Ishikawa (cell line): ENCODE measurements at regions not wholly inside any gene's neighbourhood (a gene's known extent, or its start where the extent isn't known, plus 50 kb on each side); places are given as distances from the start of the nearest gene placed in this dataset.

Experiments used
- CEBPB ChIP-seq: IDR thresholded peaks from 2 replicates; pipeline ENCODE4 v1.6.1; 2012
- CREB1 ChIP-seq: IDR thresholded peaks from 2 replicates; pipeline ENCODE4 v1.6.1; 2012; ENCODE audit warnings: low read depth
- EGR1 ChIP-seq: IDR thresholded peaks from 2 replicates; pipeline ENCODE4 v1.6.1; 2012
- EP300 ChIP-seq: IDR thresholded peaks from 2 replicates; pipeline ENCODE4 v1.6.1; 2012; ENCODE audit warnings: borderline replicate concordance
- FOXM1 ChIP-seq: IDR thresholded peaks from 2 replicates; pipeline ENCODE4 v1.6.1; 2012; ENCODE audit warnings: low read depth, borderline replicate concordance
- NFIC ChIP-seq: IDR thresholded peaks from 2 replicates; pipeline ENCODE4 v1.6.1; 2012
- RAD21 ChIP-seq: IDR thresholded peaks from 2 replicates; pipeline ENCODE4 v1.6.1; 2012; ENCODE audit warnings: low read depth
- TAF1 ChIP-seq: IDR thresholded peaks from 2 replicates; pipeline ENCODE4 v1.6.1; 2012; ENCODE audit warnings: low read depth, mild to moderate bottlenecking
- TCF12 ChIP-seq: IDR thresholded peaks from 2 replicates; pipeline ENCODE4 v1.6.1; 2012; ENCODE audit warnings: low read depth
- TEAD4 ChIP-seq: IDR thresholded peaks from 2 replicates; pipeline ENCODE4 v1.6.1; 2012
- YY1 ChIP-seq: IDR thresholded peaks from 2 replicates; pipeline ENCODE4 v1.6.1; 2012; ENCODE audit warnings: low read depth
- ZBTB7A ChIP-seq: IDR thresholded peaks from 2 replicates; pipeline ENCODE4 v1.6.1; 2012; ENCODE audit warnings: low read depth
- TF ChIP-seq, protein P1 (sequence below): IDR thresholded peaks from 2 replicates; pipeline ENCODE4 v1.6.1; 2012
- TF ChIP-seq, protein P2 (sequence below): IDR thresholded peaks from 2 replicates; pipeline ENCODE4 v1.6.1; 2012; ENCODE audit warnings: low read depth, mild to moderate bottlenecking
- TF ChIP-seq, protein P3 (sequence below): IDR thresholded peaks from 2 replicates; pipeline ENCODE4 v1.6.1; 2012

DNA sequence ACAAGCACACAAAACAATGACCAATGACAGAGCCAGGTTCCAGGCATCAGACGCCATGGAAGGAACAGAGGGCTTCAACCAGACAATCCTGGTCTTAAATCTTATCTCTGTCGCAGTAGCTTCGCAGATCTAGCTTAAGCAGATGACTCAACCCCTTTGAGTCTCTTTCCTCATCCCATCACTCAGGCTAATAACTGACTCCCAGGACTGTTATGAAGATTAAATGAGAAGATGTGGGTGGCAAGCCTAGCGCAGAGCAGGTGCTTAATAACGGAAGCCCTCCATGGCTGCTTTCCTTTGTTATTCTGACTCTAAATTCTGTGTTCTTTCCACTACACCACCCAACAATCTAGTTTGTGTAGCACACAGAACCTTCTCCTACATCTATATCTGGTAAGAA is 110.9 kb downstream of the SLC24A2 start:
- no peak for TF ChIP-seq TEAD4
- TF ChIP-seq CEBPB: no peak
- TF ChIP-seq ZBTB7A: no peak
- TF ChIP-seq TAF1: no peak

DNA sequence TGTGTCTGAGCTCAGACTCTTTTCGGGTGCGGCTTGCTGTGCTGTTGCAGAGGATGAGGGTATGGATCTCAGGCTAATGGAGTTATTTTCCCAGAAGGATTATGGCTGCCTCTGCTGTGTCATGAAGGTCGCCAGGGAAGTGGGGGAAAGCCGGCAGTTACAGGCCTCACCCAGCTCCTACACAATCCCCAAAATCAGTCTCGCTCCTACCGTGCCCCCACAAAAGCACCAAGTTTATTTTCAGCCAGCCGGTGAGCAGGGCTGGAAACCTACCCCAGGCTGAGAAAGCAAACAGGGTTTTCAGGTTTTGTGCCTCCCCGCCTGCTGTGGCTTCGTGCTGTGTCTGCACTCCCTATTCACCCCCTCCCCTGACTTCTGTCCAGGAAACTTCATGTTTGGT is 113.3 kb downstream of the SLC24A2 start:
- no peak for TF ChIP-seq TCF12
- TF ChIP-seq YY1: no peak
- TF ChIP-seq CEBPB: no peak
- no peak for TF ChIP-seq NFIC
- no peak for TF ChIP-seq TEAD4
- TF ChIP-seq EGR1: no peak
- TF ChIP-seq, protein P1, sequence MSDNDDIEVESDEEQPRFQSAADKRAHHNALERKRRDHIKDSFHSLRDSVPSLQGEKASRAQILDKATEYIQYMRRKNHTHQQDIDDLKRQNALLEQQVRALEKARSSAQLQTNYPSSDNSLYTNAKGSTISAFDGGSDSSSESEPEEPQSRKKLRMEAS: no peak
- TF ChIP-seq, protein P2, sequence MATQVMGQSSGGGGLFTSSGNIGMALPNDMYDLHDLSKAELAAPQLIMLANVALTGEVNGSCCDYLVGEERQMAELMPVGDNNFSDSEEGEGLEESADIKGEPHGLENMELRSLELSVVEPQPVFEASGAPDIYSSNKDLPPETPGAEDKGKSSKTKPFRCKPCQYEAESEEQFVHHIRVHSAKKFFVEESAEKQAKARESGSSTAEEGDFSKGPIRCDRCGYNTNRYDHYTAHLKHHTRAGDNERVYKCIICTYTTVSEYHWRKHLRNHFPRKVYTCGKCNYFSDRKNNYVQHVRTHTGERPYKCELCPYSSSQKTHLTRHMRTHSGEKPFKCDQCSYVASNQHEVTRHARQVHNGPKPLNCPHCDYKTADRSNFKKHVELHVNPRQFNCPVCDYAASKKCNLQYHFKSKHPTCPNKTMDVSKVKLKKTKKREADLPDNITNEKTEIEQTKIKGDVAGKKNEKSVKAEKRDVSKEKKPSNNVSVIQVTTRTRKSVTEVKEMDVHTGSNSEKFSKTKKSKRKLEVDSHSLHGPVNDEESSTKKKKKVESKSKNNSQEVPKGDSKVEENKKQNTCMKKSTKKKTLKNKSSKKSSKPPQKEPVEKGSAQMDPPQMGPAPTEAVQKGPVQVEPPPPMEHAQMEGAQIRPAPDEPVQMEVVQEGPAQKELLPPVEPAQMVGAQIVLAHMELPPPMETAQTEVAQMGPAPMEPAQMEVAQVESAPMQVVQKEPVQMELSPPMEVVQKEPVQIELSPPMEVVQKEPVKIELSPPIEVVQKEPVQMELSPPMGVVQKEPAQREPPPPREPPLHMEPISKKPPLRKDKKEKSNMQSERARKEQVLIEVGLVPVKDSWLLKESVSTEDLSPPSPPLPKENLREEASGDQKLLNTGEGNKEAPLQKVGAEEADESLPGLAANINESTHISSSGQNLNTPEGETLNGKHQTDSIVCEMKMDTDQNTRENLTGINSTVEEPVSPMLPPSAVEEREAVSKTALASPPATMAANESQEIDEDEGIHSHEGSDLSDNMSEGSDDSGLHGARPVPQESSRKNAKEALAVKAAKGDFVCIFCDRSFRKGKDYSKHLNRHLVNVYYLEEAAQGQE: no peak
- TF ChIP-seq FOXM1: no peak
- TF ChIP-seq EP300: no peak
- TF ChIP-seq, protein P3, sequence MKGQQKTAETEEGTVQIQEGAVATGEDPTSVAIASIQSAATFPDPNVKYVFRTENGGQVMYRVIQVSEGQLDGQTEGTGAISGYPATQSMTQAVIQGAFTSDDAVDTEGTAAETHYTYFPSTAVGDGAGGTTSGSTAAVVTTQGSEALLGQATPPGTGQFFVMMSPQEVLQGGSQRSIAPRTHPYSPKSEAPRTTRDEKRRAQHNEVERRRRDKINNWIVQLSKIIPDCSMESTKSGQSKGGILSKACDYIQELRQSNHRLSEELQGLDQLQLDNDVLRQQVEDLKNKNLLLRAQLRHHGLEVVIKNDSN: no peak
- no peak for TF ChIP-seq TAF1
- no peak for TF ChIP-seq RAD21
- TF ChIP-seq CREB1: no peak

DNA sequence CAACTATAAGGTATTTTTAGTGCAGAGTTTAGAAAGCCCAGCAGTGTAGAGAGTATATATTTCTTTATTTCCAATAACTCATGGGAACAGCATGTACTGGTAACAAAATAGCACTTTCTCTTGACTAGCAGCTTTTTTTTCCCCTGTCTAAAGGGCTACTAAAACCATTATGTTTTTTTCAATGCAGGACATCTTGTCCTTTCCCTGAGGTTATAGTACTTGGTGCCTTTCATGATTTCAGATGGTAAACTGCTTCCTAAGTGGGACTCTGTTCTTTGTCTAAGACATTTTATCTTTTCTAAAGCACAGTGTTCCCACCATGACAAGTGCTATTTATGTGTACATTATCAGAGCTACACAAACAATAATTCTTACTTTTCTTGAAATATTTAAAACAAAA is 122.3 kb downstream of the SLC24A2 start:
- TF ChIP-seq TEAD4: no peak
- no peak for TF ChIP-seq TAF1
- no peak for TF ChIP-seq EGR1
- TF ChIP-seq ZBTB7A: no peak
- TF ChIP-seq NFIC: no peak
- no peak for TF ChIP-seq CEBPB
- TF ChIP-seq, protein P2: no peak
- TF ChIP-seq EP300: no peak
- no peak for TF ChIP-seq CREB1
- TF ChIP-seq RAD21: no peak
- TF ChIP-seq, protein P3: no peak
- TF ChIP-seq, protein P1: no peak
- TF ChIP-seq FOXM1: no peak
- no peak for TF ChIP-seq YY1
- TF ChIP-seq TCF12: no peak

DNA sequence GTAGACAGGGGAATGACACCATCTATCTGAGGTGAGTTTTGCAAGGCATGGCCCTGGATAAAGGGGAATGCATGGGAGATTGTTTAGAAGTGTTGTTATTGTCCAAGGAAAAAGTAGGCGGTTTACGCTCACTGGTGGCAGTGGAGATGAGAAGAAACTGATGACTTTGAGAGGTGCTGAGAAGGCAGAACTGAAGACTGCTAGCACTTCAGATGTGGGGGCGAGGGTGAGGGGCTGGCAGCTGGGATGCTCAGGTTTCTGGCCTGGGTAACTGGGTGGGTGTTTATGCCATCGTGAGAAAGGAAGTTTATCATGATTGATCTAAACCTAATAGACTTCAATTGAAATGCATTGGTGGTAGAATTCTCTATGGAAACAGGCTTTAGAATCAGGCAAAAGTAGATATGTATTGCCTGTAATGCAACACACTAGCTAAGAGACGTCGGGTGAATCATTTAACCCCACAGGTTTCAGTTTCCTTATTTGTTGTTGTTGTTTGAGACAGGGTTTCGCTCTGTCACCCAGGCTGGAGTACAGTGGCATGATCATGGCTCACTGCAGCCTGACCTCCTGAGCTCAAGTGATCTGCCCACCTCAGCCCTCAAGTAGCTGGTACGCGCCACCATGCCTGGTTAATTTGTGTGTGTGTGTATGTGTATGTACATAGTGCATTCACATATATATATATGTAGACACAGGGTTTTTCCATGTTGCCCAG is 123.5 kb downstream of the SLC24A2 start:
- TF ChIP-seq, protein P3: no peak
- TF ChIP-seq TEAD4 (no peak), NFIC (no peak), CREB1 (no peak), TCF12 (no peak), ZBTB7A (no peak), TAF1 (no peak), RAD21 (no peak), EGR1 (no peak), YY1 (no peak), FOXM1 (no peak), EP300 (no peak), CEBPB (no peak)
- TF ChIP-seq, protein P2: no peak
- TF ChIP-seq, protein P1: no peak
